ENCODE measurements at regions not wholly inside any gene's neighbourhood (a gene's known extent, or its start where the extent isn't known, plus 50 kb on each side); places are given as distances from the start of the nearest gene placed in this dataset.

DNA sequence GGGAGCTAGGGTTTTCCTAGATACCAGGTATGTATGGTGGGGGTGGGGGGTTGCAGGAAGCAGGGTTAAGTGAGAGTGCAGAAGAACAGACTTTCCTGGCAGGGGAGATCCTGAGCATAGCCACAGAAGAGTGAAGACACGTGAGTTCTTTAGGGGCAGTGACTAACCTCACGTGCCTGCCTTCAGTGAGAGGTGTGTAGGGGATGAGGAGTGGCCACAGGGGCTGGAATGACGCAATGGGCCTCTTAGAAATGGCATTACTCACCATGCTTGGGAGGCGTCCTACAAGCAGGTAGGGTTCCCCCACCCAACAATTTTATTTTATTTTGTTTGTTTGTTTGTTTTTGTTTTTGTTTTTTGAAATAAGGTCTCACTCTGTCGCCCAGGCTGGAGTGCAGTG is 698.6 kb upstream of the NRP1 start:
- Histone ChIP-seq H3K9me3 (no peaks in the 10 kb centered on the region), H3K27me3 (no peaks in the 10 kb centered on the region), H3K4me1 (no peaks in the 10 kb centered on the region), H3K36me3 (no peaks in the 10 kb centered on the region), H3K27ac (no peak overlapping the region), H3K4me3 (no peak overlapping the region)
- TF ChIP-seq POLR2A (IDR thresholded peaks at IDR 0.05) = no peak
- TF ChIP-seq, protein P1, sequence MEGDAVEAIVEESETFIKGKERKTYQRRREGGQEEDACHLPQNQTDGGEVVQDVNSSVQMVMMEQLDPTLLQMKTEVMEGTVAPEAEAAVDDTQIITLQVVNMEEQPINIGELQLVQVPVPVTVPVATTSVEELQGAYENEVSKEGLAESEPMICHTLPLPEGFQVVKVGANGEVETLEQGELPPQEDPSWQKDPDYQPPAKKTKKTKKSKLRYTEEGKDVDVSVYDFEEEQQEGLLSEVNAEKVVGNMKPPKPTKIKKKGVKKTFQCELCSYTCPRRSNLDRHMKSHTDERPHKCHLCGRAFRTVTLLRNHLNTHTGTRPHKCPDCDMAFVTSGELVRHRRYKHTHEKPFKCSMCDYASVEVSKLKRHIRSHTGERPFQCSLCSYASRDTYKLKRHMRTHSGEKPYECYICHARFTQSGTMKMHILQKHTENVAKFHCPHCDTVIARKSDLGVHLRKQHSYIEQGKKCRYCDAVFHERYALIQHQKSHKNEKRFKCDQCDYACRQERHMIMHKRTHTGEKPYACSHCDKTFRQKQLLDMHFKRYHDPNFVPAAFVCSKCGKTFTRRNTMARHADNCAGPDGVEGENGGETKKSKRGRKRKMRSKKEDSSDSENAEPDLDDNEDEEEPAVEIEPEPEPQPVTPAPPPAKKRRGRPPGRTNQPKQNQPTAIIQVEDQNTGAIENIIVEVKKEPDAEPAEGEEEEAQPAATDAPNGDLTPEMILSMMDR (IDR thresholded peaks at IDR 0.05) = no peak
- no peak for DNase-seq
- intact Hi-C loops (cut with DNase I) = no loop called here
- 82% methylated on average over 3 of the region's 5 CpGs for WGBS (ENCODE audit: insufficient coverage, low coverage, low lambda C conversion rate, missing lambda C conversion rate)
- no peak for ATAC-seq

DNA sequence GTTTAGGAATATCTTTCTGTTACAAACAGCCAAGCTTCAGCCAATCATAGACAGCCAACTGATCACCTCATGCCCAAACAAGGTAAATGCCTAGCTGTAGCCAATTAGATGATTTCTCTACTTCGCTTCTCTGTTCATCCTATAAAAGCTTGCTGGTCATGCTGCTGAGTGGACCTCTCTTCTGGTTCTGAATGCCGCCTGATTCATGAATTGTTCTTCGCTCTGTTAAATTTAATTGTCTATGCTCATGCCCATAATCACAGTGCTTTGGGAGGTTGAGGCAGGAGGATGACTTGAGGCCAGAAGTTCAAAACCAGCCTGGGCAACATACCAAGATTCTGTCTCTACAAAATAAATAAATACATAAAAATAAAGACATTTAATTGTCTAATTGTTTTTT is 698.1 kb upstream of the NRP1 start:
- ATAC-seq = no peak
- no peaks in the 10 kb centered on the region for H3K9me3 ChIP-seq

DNA sequence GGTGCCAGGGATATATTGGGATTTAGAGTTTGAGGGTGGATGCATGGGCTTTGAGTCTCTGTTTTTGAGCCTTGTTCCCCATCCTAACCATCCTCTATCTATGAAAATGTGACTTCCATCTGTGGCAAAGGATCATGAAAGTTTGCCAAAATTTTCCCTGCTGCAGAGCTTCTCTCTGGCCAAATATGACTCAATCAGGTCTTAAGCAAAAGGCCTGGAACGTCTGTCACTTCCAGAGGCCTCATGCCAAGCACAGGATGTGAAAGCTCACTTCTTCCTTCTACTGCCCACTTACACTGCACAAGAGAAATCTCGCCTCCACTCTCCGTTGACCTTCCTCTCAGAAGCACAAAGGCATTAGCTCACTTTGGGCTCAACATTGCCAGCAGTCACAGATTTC is 696.9 kb upstream of the NRP1 start:
- intact Hi-C loops (cut with DNase I) = no loop called here
- Histone ChIP-seq H3K27me3 (no peaks in the 10 kb centered on the region), H3K27ac (no peak overlapping the region), H3K36me3 (no peaks in the 10 kb centered on the region), H3K4me1 (no peaks in the 10 kb centered on the region), H3K9me3 (no peaks in the 10 kb centered on the region), H3K4me3 (no peak overlapping the region)
- ATAC-seq (peak; percentile 36 to 67 (median 57)), DNase-seq (no peak)
- 0% methylated on average over 1 of the region's 3 CpGs for WGBS (ENCODE audit: insufficient coverage, low coverage, low lambda C conversion rate, missing lambda C conversion rate)
- no peak for TF ChIP-seq POLR2A (IDR thresholded peaks at IDR 0.05)
- TF ChIP-seq, protein P1 (IDR thresholded peaks at IDR 0.05) = no peak

More for the DNA sequence above, 698.1 kb upstream of the NRP1 start:
- Histone ChIP-seq H3K27ac (no peak overlapping the region), H3K27me3 (no peaks in the 10 kb centered on the region), H3K4me1 (no peaks in the 10 kb centered on the region), H3K36me3 (no peaks in the 10 kb centered on the region), H3K4me3 (no peak overlapping the region)
- TF ChIP-seq POLR2A (IDR thresholded peaks at IDR 0.05) = no peak
- TF ChIP-seq, protein P1 (IDR thresholded peaks at IDR 0.05) = no peak
- no peak for DNase-seq
- 97% methylated on average over 3 of the region's 3 CpGs for WGBS (ENCODE audit: insufficient coverage, low coverage, low lambda C conversion rate, missing lambda C conversion rate)
- intact Hi-C loops (cut with DNase I) = no loop called here

DNA sequence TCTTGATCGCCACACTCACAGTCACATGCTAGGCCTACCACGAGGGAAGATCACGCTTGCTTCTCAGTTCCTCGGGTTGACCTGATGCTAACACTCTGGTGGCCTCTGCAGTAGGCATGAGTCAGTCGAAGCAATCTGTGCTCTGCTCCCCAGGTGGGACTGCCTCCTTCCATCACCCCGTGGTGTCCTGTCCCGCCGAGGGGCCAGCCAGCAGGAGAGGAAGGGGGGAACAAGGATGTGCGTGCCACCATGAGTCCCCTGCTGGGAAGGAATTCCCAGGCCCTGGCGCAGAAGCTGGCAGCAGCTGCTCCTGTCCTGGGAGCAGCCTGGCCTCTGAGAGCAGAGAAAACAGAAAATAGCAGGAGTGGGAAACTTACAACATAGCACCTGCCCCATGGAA is 695.0 kb upstream of the NRP1 start:
- Histone ChIP-seq H3K4me1 (no peaks in the 10 kb centered on the region), H3K9me3 (no peaks in the 10 kb centered on the region), H3K36me3 (no peaks in the 10 kb centered on the region), H3K4me3 (no peak overlapping the region), H3K27ac (no peak overlapping the region), H3K27me3 (no peaks in the 10 kb centered on the region)
- DNase-seq (no peak), ATAC-seq (no peak)
- TF ChIP-seq, protein P1 (IDR thresholded peaks at IDR 0.05) = no peak
- TF ChIP-seq POLR2A (IDR thresholded peaks at IDR 0.05) = no peak
- 81% methylated on average over 7 of the region's 10 CpGs for WGBS (ENCODE audit: insufficient coverage, low coverage, low lambda C conversion rate, missing lambda C conversion rate)
- intact Hi-C loops (cut with DNase I) = no loop called here

DNA sequence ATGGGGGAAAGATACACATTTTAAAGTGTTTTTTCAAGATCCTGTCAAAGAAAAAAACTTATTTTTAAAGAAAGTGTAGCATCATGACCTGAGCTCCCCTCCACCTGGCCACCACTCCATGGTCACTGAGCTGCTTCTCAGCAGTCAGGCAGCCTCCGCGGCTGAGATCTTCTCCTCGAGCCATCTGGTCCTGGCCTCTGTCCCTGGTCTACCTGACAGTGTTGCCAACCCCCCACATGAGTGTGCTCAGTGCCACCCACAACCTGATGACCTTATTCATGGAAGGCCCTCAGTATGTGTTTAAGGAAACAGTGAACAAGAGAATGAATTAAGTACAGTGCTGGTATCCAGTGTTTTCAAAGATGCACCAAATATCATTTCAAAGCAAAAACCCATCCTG is 694.5 kb upstream of the NRP1 start:
- intact Hi-C loops (cut with DNase I) = no loop called here
- Histone ChIP-seq H3K27me3 (no peaks in the 10 kb centered on the region), H3K4me3 (no peak overlapping the region), H3K9me3 (no peaks in the 10 kb centered on the region), H3K27ac (no peak overlapping the region), H3K4me1 (no peaks in the 10 kb centered on the region), H3K36me3 (no peaks in the 10 kb centered on the region)
- WGBS (ENCODE audit: insufficient coverage, low coverage, low lambda C conversion rate, missing lambda C conversion rate) = 76% methylated on average over 3 of the region's 3 CpGs
- no peak for TF ChIP-seq POLR2A (IDR thresholded peaks at IDR 0.05)
- TF ChIP-seq, protein P1 (IDR thresholded peaks at IDR 0.05) = no peak
- DNase-seq (no peak), ATAC-seq (no peak)

Measured in right lobe of liver (tissue), 6 donors.